HCEC 1CT (cell line): ENCODE measurements at regions not wholly inside any gene's neighbourhood (a gene's known extent, or its start where the extent isn't known, plus 50 kb on each side); places are given as distances from the start of the nearest gene placed in this dataset.
"Not testable (repeated sequence)": the region's sequence is repeated elsewhere in the genome, so short reads cannot be mapped to it uniquely, and the experiment has no call there.

ENCODE experiments used
- DNase-seq: peaks from one replicate; pipeline ENCODE4 v3.0.0-alpha.2; 2017

- peak; percentile 52 for DNase-seq
These were observed 1016.3 kb upstream of the SEMA6A start for GRCh38 chr5:117590944-117591343.

- peak; percentile 41 for DNase-seq
These were observed 1014.0 kb upstream of the SEMA6A start for GRCh38 chr5:117588611-117589010.

GRCh38 chr5:117587111-117587510 lies 1012.5 kb upstream of the SEMA6A start:
- no peak for DNase-seq

- DNase-seq: no peak
These were observed 994.0 kb upstream of the SEMA6A start for GRCh38 chr5:117568622-117569021.

- DNase-seq: no peak
These were observed 993.5 kb upstream of the SEMA6A start for GRCh38 chr5:117568126-117568525.

GRCh38 chr5:117562647-117563046 lies 988.0 kb upstream of the SEMA6A start:
- DNase-seq: no peak

GRCh38 chr5:117561531-117561930 lies 986.9 kb upstream of the SEMA6A start:
- no peak for DNase-seq

- no peak for DNase-seq
These were observed 984.6 kb upstream of the SEMA6A start for GRCh38 chr5:117559005-117559844.

GRCh38 chr5:117551236-117551635 lies 976.6 kb upstream of the SEMA6A start:
- DNase-seq: no peak

- DNase-seq: no peak
These were observed 972.6 kb upstream of the SEMA6A start for GRCh38 chr5:117547192-117547591.

GRCh38 chr5:117539692-117540091 lies 965.1 kb upstream of the SEMA6A start:
- DNase-seq: no peak

- no peak for DNase-seq
These were observed 959.2 kb upstream of the SEMA6A start for GRCh38 chr5:117533792-117534191.

GRCh38 chr5:117533051-117533670 lies 958.5 kb upstream of the SEMA6A start:
- DNase-seq: not testable (repeated sequence)

- no peak for DNase-seq
These were observed 945.4 kb upstream of the SEMA6A start for GRCh38 chr5:117519957-117520500.

GRCh38 chr5:117504305-117504704 lies 929.7 kb upstream of the SEMA6A start:
- DNase-seq: peak; percentile 47

GRCh38 chr5:117497601-117498000 lies 923.0 kb upstream of the SEMA6A start:
- DNase-seq: no peak

- DNase-seq: no peak
These were observed 922.2 kb upstream of the SEMA6A start for GRCh38 chr5:117496801-117497200.

- peak; percentile 37 for DNase-seq
These were observed 919.6 kb upstream of the SEMA6A start for GRCh38 chr5:117494188-117494587.

- DNase-seq: no peak
These were observed 914.4 kb upstream of the SEMA6A start for GRCh38 chr5:117488976-117489500.

GRCh38 chr5:117487556-117487955 lies 912.9 kb upstream of the SEMA6A start:
- DNase-seq: no peak

- no peak for DNase-seq
These were observed 912.3 kb upstream of the SEMA6A start for GRCh38 chr5:117486879-117487391.

- no peak for DNase-seq
These were observed 911.6 kb upstream of the SEMA6A start for GRCh38 chr5:117486261-117486660.

GRCh38 chr5:117475919-117476318 lies 901.3 kb upstream of the SEMA6A start:
- DNase-seq: no peak

- DNase-seq: no peak
These were observed 898.5 kb upstream of the SEMA6A start for GRCh38 chr5:117473165-117473564.
